Neural progenitor cell (in vitro differentiated cells): ENCODE measurements at regions not wholly inside any gene's neighbourhood (a gene's known extent, or its start where the extent isn't known, plus 50 kb on each side); places are given as distances from the start of the nearest gene placed in this dataset.

Experiments used
- DNase-seq: peaks from one replicate; pipeline ENCODE4 v3.0.0-alpha.2; 2016; ENCODE audit warnings: low spot score
- H2AFZ ChIP-seq: fragments of 200-600 bp; sonication (generic); replicated peaks from 2 replicates; pipeline ENCODE4 v1.6.1; 2016; ENCODE audit warnings: antibody characterized with exemption
- H3F3A ChIP-seq: fragments of 200-600 bp; sonication (generic); 2 replicates; pipeline ENCODE4 v1.6.1; 2016; ENCODE audit warnings: antibody characterized with exemption, low read depth
- H3K27ac ChIP-seq: fragments of 200-600 bp; sonication (generic); 2 replicates; pipeline ENCODE4 v1.5.1; 2016; ENCODE audit warnings: mild to moderate bottlenecking
- H3K27me3 ChIP-seq: fragments of 200-600 bp; sonication (generic); 2 replicates; pipeline ENCODE4 v1.6.1; 2016; ENCODE audit warnings: mild to moderate bottlenecking, moderate library complexity
- H3K36me3 ChIP-seq: fragments of 200-600 bp; sonication (generic); 2 replicates; pipeline ENCODE4 v1.5.1; 2016
- H3K4me1 ChIP-seq: fragments of 200-600 bp; sonication (generic); 2 replicates; pipeline ENCODE4 v1.6.1; 2016; ENCODE audit warnings: mixed run types
- H3K4me2 ChIP-seq: fragments of 200-600 bp; sonication (generic); 2 replicates; pipeline ENCODE4 v1.6.1; 2016
- H3K4me3 ChIP-seq: fragments of 200-600 bp; sonication (generic); 2 replicates; pipeline ENCODE4 v1.5.1; 2016
- H3K79me2 ChIP-seq: fragments of 200-600 bp; sonication (generic); 2 replicates; pipeline ENCODE4 v1.6.1; 2016; ENCODE audit warnings: low read depth
- H3K9ac ChIP-seq: fragments of 200-600 bp; sonication (generic); 2 replicates; pipeline ENCODE4 v1.6.1; 2016
- H3K9me3 ChIP-seq: fragments of 200-600 bp; sonication (generic); 2 replicates; pipeline ENCODE4 v1.5.1; 2016; ENCODE audit warnings: low read depth
- H4K20me1 ChIP-seq: fragments of 200-600 bp; sonication (generic); 2 replicates; pipeline ENCODE4 v1.6.1; 2016; ENCODE audit warnings: low read depth
- H3K27ac Mint-ChIP-seq: 3 replicates; pipeline ENCODE4 v1.8.0; 2021; ENCODE audit warnings: mixed read lengths
- H3K27me3 Mint-ChIP-seq: 2 replicates; pipeline ENCODE4 v1.8.0; 2022; ENCODE audit warnings: low read depth, mild to moderate bottlenecking, inconsistent platforms, moderate library complexity, mixed read lengths; ENCODE audit not compliant: insufficient read depth
- H3K36me3 Mint-ChIP-seq: 3 replicates; pipeline ENCODE4 v1.8.0; 2021; ENCODE audit warnings: mixed read lengths
- H3K4me1 Mint-ChIP-seq: 3 replicates; pipeline ENCODE4 v1.8.0; 2021; ENCODE audit warnings: mixed read lengths
- H3K4me3 Mint-ChIP-seq: 3 replicates; pipeline ENCODE4 v1.8.0; 2021; ENCODE audit warnings: mild to moderate bottlenecking, moderate library complexity, mixed read lengths
- H3K9me3 Mint-ChIP-seq: 3 replicates; pipeline ENCODE4 v1.8.0; 2020; ENCODE audit warnings: mixed read lengths
- CTCF ChIP-seq: fragments of 200-600 bp; sonication (generic); IDR thresholded peaks from 2 replicates; pipeline ENCODE4 v1.5.1; 2017; ENCODE audit warnings: antibody characterized with exemption, mild to moderate bottlenecking
- EZH2 ChIP-seq: fragments of 200-600 bp; sonication (generic); IDR thresholded peaks from 2 replicates; pipeline ENCODE4 v1.6.1; 2017; ENCODE audit warnings: antibody characterized with exemption, mild to moderate bottlenecking, moderate library complexity
- EZH2phosphoT487 ChIP-seq: fragments of 200-600 bp; sonication (generic); IDR thresholded peaks from 2 replicates; pipeline ENCODE4 v1.6.1; 2017; ENCODE audit warnings: antibody characterized with exemption

- Histone ChIP-seq H3K9me3 (no peaks in the 10 kb centered on the region), H3K36me3 (no peaks in the 10 kb centered on the region), H2AFZ (no peak overlapping the region), H3K79me2 (no peaks in the 10 kb centered on the region), H3K27ac (no peak overlapping the region), H3K9ac (no peak overlapping the region), H4K20me1 (no peaks in the 10 kb centered on the region), H3K4me2 (no peak overlapping the region), H3F3A (no peaks in the 10 kb centered on the region), H3K4me3 (no peak overlapping the region), H3K4me1 (no peaks in the 10 kb centered on the region), H3K27me3 (no peaks in the 10 kb centered on the region)
- Mint-ChIP-seq H3K9me3 (no peaks in the 10 kb centered on the region), H3K27me3 (no peaks in the 10 kb centered on the region), H3K4me1 (no peaks in the 10 kb centered on the region), H3K27ac (no peak overlapping the region), H3K4me3 (no peak overlapping the region), H3K36me3 (no peaks in the 10 kb centered on the region)
- no peak for DNase-seq
- TF ChIP-seq EZH2 (no peak), CTCF (no peak), EZH2phosphoT487 (no peak)
Measured at GRCh38 chr11:100459811-100460210, 227.3 kb upstream of the ARHGAP42 start.

- no peak overlapping the region for H3K4me3 Mint-ChIP-seq
- Histone ChIP-seq H2AFZ (no peak overlapping the region), H3K27me3 (no peaks in the 10 kb centered on the region), H3K4me2 (no peak overlapping the region), H3K36me3 (no peaks in the 10 kb centered on the region), H3F3A (no peaks in the 10 kb centered on the region), H3K79me2 (no peaks in the 10 kb centered on the region), H3K4me3 (no peak overlapping the region), H3K27ac (no peak overlapping the region), H3K4me1 (no peaks in the 10 kb centered on the region), H3K9me3 (no peaks in the 10 kb centered on the region), H4K20me1 (no peaks in the 10 kb centered on the region), H3K9ac (no peak overlapping the region)
- H3K27ac Mint-ChIP-seq: no peak overlapping the region
- no peak for TF ChIP-seq EZH2
- TF ChIP-seq CTCF: no peak
- no peak for TF ChIP-seq EZH2phosphoT487
- no peaks in the 10 kb centered on the region for H3K27me3 Mint-ChIP-seq
- no peaks in the 10 kb centered on the region for H3K9me3 Mint-ChIP-seq
- no peak for DNase-seq
- H3K4me1 Mint-ChIP-seq: no peaks in the 10 kb centered on the region
- H3K36me3 Mint-ChIP-seq: no peaks in the 10 kb centered on the region
Measured at GRCh38 chr11:100460426-100460825, 226.7 kb upstream of the ARHGAP42 start.

GRCh38 chr11:100467821-100468508 is 219.1 kb upstream of the ARHGAP42 start:
- no peak overlapping the region for H2AFZ ChIP-seq
- no peaks in the 10 kb centered on the region for H3F3A ChIP-seq
- H3K79me2 ChIP-seq: no peaks in the 10 kb centered on the region
- H3K4me1 ChIP-seq: no peaks in the 10 kb centered on the region
- H3K36me3 ChIP-seq: no peaks in the 10 kb centered on the region
- H3K27ac ChIP-seq: no peak overlapping the region
- no peak overlapping the region for H3K4me3 Mint-ChIP-seq
- H3K4me2 ChIP-seq: no peak overlapping the region
- H3K9me3 ChIP-seq: no peaks in the 10 kb centered on the region
- no peak overlapping the region for H3K4me3 ChIP-seq
- H3K27ac Mint-ChIP-seq: no peak overlapping the region
- no peaks in the 10 kb centered on the region for H3K36me3 Mint-ChIP-seq
- peaks cover 4% of the 10 kb centered on the region for H3K27me3 Mint-ChIP-seq
- H3K27me3 ChIP-seq: no peaks in the 10 kb centered on the region
- no peaks in the 10 kb centered on the region for H4K20me1 ChIP-seq
- no peak overlapping the region for H3K9ac ChIP-seq
- DNase-seq: no peak
- H3K4me1 Mint-ChIP-seq: peaks cover 8% of the 10 kb centered on the region
- TF ChIP-seq EZH2phosphoT487 (no peak), CTCF (no peak), EZH2 (no peak)
- H3K9me3 Mint-ChIP-seq: peaks cover 4% of the 10 kb centered on the region
